Spleen (tissue), 11 donors: ENCODE measurements at regions not wholly inside any gene's neighbourhood (a gene's known extent, or its start where the extent isn't known, plus 50 kb on each side); places are given as distances from the start of the nearest gene placed in this dataset.

ENCODE experiments used
- DNase-seq: peaks from one replicate; pipeline ENCODE4 v3.0.0-alpha.2; 2020
- H3K27ac ChIP-seq, 8 donors: fragments of 200-600 bp; sonication (generic) in 7 of 8; 1 replicate in 4 of 8; 2 replicates in 4 of 8; pipeline versions ENCODE4 v1.5.0 to v1.8.0; 2016 to 2021; ENCODE audit warnings: inconsistent platforms in 4 of 8, mild to moderate bottlenecking in 4 of 8, moderate library complexity in 1 of 8
- H3K27me3 ChIP-seq, 7 donors: fragments of 200-600 bp; sonication (generic) in 6 of 7; replicated peaks in 1 of 7; 1 replicate in 4 of 7; 2 replicates in 3 of 7; pipeline versions ENCODE4 v1.5.0 to v1.8.0; 2016 to 2021; ENCODE audit warnings: inconsistent platforms in 3 of 7, mild to moderate bottlenecking in 1 of 7
- H3K36me3 ChIP-seq, 6 donors: fragments of 200-600 bp; sonication (generic) in 5 of 6; 1 replicate in 4 of 6; 2 replicates in 2 of 6; pipeline versions ENCODE4 v1.5.0 to v1.8.0; 2016 to 2021; ENCODE audit warnings: inconsistent platforms in 2 of 6
- H3K4me1 ChIP-seq, 6 donors: fragments of 200-600 bp; sonication (generic) in 5 of 6; 1 replicate in 3 of 6; 2 replicates in 3 of 6; pipeline versions ENCODE4 v1.5.0 to v1.8.0; 2016 to 2021; ENCODE audit warnings: inconsistent platforms in 3 of 6
- H3K4me3 ChIP-seq, 8 donors: fragments of 200-600 bp; sonication (generic) in 7 of 8; 1 replicate in 4 of 8; 2 replicates in 4 of 8; pipeline versions ENCODE4 v1.5.0 to v1.8.0; 2016 to 2021; ENCODE audit warnings: inconsistent platforms in 4 of 8, mild to moderate bottlenecking in 4 of 8, moderate library complexity in 2 of 8
- H3K9me3 ChIP-seq, 8 donors: fragments of 200-600 bp; sonication (generic) in 7 of 8; 1 replicate in 4 of 8; 2 replicates in 4 of 8; pipeline versions ENCODE4 v1.5.0 to v1.8.0; 2016 to 2021; ENCODE audit warnings: inconsistent platforms in 4 of 8
- POLR2A ChIP-seq, 3 donors: fragments of 450-650 bp; IDR thresholded peaks; one replicate each; pipeline ENCODE4 v1.5.1; 2017; ENCODE audit warnings: antibody characterized with exemption in 3 of 3, mild to moderate bottlenecking in 1 of 3
- POLR2AphosphoS5 ChIP-seq, 3 donors: sonication (generic); formaldehyde crosslinking; IDR thresholded peaks; one replicate each; pipeline ENCODE4 v1.5.1; 2017; ENCODE audit warnings: antibody characterized with exemption in 3 of 3
- WGBS, 5 donors: extraction: QIAGEN DNeasy Blood & Tissue Kit in 3 of 5; methylation state at CpG; one replicate each; pipeline versions ENCODE4 v1.1.5 to v1.1.7; 2013 to 2018; 5-methylcytosine and 5-hydroxymethylcytosine counted together
- intact Hi-C: fragments of 100-400 bp; cut with DNase I; formaldehyde crosslinking; loops from one replicate; pipeline ENCODE4 v1.15.0; 2023; ENCODE audit warnings: low total_unique reads
- TF ChIP-seq, protein P1 (sequence below), 11 experiments: fragments of 200-600 bp in 7 of 11; fragments of 450-650 bp in 4 of 11; sonication (generic) in 4 of 11; IDR thresholded peaks in 8 of 11; conservative IDR thresholded peaks in 3 of 11; 1 replicate in 7 of 11; 2 replicates in 4 of 11; pipeline versions ENCODE4 v1.4.0 to v1.8.0; 2016 to 2021; ENCODE audit warnings: antibody characterized with exemption in 11 of 11, inconsistent platforms in 4 of 11, mild to moderate bottlenecking in 1 of 11
- donor health status: healthy with polysubstance abuse.
- donor health status: DM: no; HTN: no; CAD: no; lungs with moderate emphysema.
- donor health status: DM: no; HTN: no; CAD: no.
- donor health status: Bipolar disorder and iron deficiency.
- donor health status: healthy.
- donor health status: DM: no; HTN: no; CAD: no.
- donor health status: DM: yes; HTN: yes; CAD: no.

DNA sequence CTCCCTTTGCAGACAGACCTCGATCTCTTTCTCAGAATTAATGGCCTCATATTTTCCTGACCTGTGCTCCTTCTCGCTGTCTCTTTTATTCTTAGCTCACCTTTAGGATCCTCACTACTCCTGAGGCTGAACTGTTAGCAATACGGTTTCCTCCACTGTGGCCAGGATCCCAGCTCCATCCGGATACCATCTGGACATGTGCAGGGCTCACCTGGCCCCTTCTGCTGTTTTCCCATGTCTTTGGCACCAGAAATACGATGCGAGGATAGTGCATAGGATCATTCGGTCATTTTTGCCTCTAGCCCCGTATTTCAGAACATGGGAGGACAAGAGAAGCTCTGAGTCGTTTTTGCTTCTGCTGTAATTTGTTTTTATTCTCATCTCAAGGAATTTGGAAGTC lies 108.5 kb upstream of the KIF26B start:
- TF ChIP-seq POLR2AphosphoS5 (IDR thresholded peaks at IDR 0.05): no peak
- TF ChIP-seq, protein P1, sequence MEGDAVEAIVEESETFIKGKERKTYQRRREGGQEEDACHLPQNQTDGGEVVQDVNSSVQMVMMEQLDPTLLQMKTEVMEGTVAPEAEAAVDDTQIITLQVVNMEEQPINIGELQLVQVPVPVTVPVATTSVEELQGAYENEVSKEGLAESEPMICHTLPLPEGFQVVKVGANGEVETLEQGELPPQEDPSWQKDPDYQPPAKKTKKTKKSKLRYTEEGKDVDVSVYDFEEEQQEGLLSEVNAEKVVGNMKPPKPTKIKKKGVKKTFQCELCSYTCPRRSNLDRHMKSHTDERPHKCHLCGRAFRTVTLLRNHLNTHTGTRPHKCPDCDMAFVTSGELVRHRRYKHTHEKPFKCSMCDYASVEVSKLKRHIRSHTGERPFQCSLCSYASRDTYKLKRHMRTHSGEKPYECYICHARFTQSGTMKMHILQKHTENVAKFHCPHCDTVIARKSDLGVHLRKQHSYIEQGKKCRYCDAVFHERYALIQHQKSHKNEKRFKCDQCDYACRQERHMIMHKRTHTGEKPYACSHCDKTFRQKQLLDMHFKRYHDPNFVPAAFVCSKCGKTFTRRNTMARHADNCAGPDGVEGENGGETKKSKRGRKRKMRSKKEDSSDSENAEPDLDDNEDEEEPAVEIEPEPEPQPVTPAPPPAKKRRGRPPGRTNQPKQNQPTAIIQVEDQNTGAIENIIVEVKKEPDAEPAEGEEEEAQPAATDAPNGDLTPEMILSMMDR (IDR thresholded peaks at IDR 0.05 in 8 of 11, conservative IDR thresholded peaks at IDR 0.05 in 3 of 11): no peak
- no peak for TF ChIP-seq POLR2A (IDR thresholded peaks at IDR 0.05)
- H3K27me3 ChIP-seq: no peaks in the 10 kb centered on the region
- no peak overlapping the region for H3K4me3 ChIP-seq
- no peak for DNase-seq
- H3K27ac ChIP-seq: no peak overlapping the region
- H3K9me3 ChIP-seq: no peaks in the 10 kb centered on the region
- peaks cover 0 to 18% (median 4%) of the 10 kb centered on the region in 6 donors for H3K4me1 ChIP-seq
- H3K36me3 ChIP-seq: no peaks in the 10 kb centered on the region
- intact Hi-C loops: no loop called here
- WGBS, 5 donors: 88 to 95% (median 93%) methylated on average over 9 of the region's 9 CpGs

DNA sequence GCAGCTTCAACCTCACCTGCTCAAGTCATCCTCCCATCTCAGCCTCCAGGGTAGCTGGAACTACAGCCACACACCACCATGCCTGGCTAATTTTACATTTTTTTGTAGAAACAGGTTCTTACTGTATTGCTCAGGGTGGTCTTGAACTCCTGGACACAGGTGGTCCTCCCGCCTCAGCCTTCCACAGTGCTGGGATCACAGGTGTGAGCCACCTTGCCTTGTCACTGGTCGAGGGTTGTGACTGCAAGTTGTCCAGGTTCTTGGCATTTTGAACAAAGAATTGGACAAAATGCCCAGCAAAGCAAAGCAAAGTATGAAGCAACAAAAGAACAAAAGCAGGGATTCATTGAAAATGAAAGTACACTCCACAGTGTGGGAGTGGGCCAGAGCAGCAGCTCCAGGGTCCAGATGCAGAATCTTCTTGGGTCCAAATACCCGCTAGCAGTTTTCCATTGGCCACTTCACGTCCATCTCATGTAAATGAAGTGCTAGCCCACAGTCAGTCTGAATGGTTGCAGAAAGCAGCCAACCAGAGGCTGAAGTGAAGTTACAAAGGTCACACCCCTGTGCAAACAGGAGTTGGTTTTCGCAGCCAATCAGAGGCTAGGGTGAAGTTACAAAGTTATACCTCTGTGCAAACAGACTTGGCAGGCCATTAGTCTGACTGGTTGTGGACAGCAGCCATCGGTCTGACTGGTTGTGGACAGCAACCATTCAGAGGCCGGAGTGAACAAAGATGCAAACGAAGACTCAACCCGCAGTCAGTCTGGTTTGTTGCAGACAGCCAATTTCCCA lies 109.5 kb upstream of the KIF26B start:
- intact Hi-C loops: no loop called here
- no peak overlapping the region for H3K27ac ChIP-seq
- no peaks in the 10 kb centered on the region for H3K9me3 ChIP-seq
- H3K36me3 ChIP-seq: no peaks in the 10 kb centered on the region
- no peaks in the 10 kb centered on the region for H3K27me3 ChIP-seq
- H3K4me1 ChIP-seq: peaks cover 0 to 12% (median 3%) of the 10 kb centered on the region in 6 donors
- 77 to 93% (median 88%) methylated on average over 9 of the region's 9 CpGs for WGBS, 5 donors
- TF ChIP-seq POLR2AphosphoS5 (IDR thresholded peaks at IDR 0.05): no peak
- TF ChIP-seq POLR2A (IDR thresholded peaks at IDR 0.05): no peak
- TF ChIP-seq, protein P1 (IDR thresholded peaks at IDR 0.05 in 8 of 11, conservative IDR thresholded peaks at IDR 0.05 in 3 of 11): no peak
- no peak overlapping the region for H3K4me3 ChIP-seq
- no peak for DNase-seq

DNA sequence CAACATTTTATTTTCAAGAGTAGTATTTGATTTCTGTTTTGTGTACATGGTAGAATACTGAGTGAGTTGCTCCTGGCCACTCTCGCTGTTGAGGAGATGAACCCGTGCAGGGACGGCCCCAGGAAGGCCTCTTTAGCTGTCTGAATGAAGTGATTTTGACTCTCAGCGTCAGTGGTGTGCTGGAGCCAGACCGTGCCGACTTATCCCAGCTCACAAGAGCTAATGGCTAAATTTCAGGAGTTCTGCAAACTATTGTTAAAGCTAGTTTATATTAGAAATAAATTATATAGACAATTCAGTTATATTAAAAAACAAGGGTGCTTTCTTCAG lies 111.2 kb upstream of the KIF26B start:
- no peak for DNase-seq
- TF ChIP-seq POLR2A (IDR thresholded peaks at IDR 0.05) (no peak), POLR2AphosphoS5 (IDR thresholded peaks at IDR 0.05) (no peak)
- TF ChIP-seq, protein P1 (IDR thresholded peaks at IDR 0.05 in 8 of 11, conservative IDR thresholded peaks at IDR 0.05 in 3 of 11): no peak
- no peaks in the 10 kb centered on the region for H3K27me3 ChIP-seq
- H3K27ac ChIP-seq: no peak overlapping the region
- WGBS, 5 donors: 71 to 91% (median 85%) methylated on average over 6 of the region's 6 CpGs
- no peaks in the 10 kb centered on the region for H3K36me3 ChIP-seq
- peaks cover 0 to 12% (median 3%) of the 10 kb centered on the region in 6 donors for H3K4me1 ChIP-seq
- H3K4me3 ChIP-seq: no peak overlapping the region
- intact Hi-C loops: loop anchor here (5.0 kb wide), 2 partner anchors 241 to 441 kb away; no protein-coding TSS in a partner anchor
- H3K9me3 ChIP-seq: peaks cover 0 to under 1% (median 0%) of the 10 kb centered on the region in 8 donors

DNA sequence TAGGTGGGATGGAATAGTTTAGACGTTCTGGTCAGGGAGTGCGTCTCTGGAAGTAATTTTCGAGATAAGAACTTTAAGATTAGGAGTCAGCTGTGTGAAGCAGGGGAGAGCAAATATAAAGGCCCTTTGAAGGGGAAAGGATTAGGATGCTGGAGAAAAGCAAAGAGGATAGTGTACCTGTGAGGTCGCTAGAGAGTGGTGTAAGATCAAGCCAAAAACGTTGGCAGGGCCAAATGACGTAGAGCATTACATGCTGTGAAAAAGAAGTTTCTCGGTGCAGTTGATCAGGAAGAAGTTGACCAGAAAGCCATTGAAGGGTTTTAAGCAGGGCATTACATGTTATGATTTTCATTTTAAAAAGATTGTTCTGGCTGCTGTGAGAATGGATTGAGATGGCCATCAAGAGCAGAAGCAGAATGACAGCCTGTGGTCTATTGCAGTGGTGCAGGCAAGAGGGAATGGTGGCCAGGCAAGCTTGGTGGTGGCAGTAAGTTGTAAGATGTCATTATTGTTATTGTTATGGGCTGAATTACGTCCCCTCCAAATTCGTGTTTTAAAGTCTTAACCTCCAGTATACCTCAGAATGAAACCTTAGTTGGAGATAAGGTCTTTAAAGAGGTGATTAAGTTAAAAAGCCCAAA lies 113.6 kb upstream of the KIF26B start:
- TF ChIP-seq POLR2A (IDR thresholded peaks at IDR 0.05) (no peak), POLR2AphosphoS5 (IDR thresholded peaks at IDR 0.05) (no peak)
- TF ChIP-seq, protein P1 (IDR thresholded peaks at IDR 0.05 in 8 of 11, conservative IDR thresholded peaks at IDR 0.05 in 3 of 11): no peak
- Histone ChIP-seq H3K4me3 (no peak overlapping the region), H3K9me3 (peaks cover 0 to 9% (median 4%) of the 10 kb centered on the region in 8 donors), H3K4me1 (peaks cover 0 to 12% (median 3%) of the 10 kb centered on the region in 6 donors), H3K27me3 (no peaks in the 10 kb centered on the region), H3K36me3 (no peaks in the 10 kb centered on the region), H3K27ac (no peak overlapping the region)
- DNase-seq: no peak
- 88 to 94% (median 90%) methylated on average over 9 of the region's 9 CpGs for WGBS, 5 donors
- intact Hi-C loops: loop anchor here (5.0 kb wide), 2 partner anchors 239 to 439 kb away; no protein-coding TSS in a partner anchor
